Type B pancreatic cell (in vitro differentiated cells): ENCODE measurements at regions not wholly inside any gene's neighbourhood (a gene's known extent, or its start where the extent isn't known, plus 50 kb on each side); places are given as distances from the start of the nearest gene placed in this dataset.

ENCODE experiments used
- DNase-seq: peaks from one replicate; pipeline ENCODE4 v3.0.0; 2021; ENCODE audit warnings: mixed read lengths; ENCODE audit not compliant: unreplicated experiment; ENCODE audit errors: extremely low spot score
- H3K27ac Mint-ChIP-seq: 2 replicates; pipeline ENCODE4 v1.8.0; 2021; ENCODE audit warnings: mild to moderate bottlenecking, mixed read lengths
- H3K27me3 Mint-ChIP-seq: 2 replicates; pipeline ENCODE4 v1.8.0; 2021; ENCODE audit warnings: mixed read lengths
- H3K36me3 Mint-ChIP-seq: 2 replicates; pipeline ENCODE4 v1.8.0; 2021; ENCODE audit warnings: mixed read lengths
- H3K4me1 Mint-ChIP-seq: one replicate; pipeline ENCODE4 v1.8.0; 2021; ENCODE audit warnings: mixed read lengths; ENCODE audit not compliant: unreplicated experiment
- H3K4me3 Mint-ChIP-seq: 2 replicates; pipeline ENCODE4 v1.8.0; 2021; ENCODE audit warnings: mild to moderate bottlenecking, mixed read lengths
- H3K9me3 Mint-ChIP-seq: 2 replicates; pipeline ENCODE4 v1.8.0; 2021; ENCODE audit warnings: mixed read lengths
- CTCF ChIP-seq: fragments of 200-600 bp; sonication (generic); conservative IDR thresholded peaks from 2 replicates; pipeline ENCODE4 v1.5.0; 2021; ENCODE audit warnings: antibody characterized with exemption, mild to moderate bottlenecking

DNA sequence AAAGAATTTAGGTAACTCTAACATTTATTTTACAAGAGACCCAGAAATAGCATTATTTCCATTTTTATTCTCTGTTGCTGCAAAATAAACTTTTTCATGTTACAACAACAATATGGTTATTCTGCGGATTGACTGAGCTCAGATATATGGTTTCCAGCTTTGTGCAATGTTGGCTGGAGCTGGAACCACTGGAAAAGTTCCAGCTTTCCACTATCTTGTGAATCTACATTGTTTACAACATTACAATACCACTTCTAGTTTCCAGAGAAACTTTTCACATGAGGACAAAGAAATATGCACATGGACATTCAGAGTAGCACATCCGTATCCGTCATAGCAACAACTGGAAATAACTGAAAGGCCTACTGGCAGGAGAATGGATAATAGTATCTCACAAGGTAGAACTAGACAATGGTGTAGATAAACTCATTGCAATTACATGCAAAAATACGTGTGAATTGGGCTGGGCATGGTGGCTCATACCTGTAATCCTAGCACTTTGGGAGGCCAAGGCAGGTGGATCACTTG lies 436.1 kb upstream of the ADAMTS16 start:
- no peaks in the 10 kb centered on the region for H3K36me3 Mint-ChIP-seq
- peaks cover 6% of the 10 kb centered on the region for H3K4me1 Mint-ChIP-seq
- H3K9me3 Mint-ChIP-seq, result no peaks in the 10 kb centered on the region
- H3K27me3 Mint-ChIP-seq, result peaks cover 27% of the 10 kb centered on the region
- DNase-seq, result no peak
- H3K4me3 Mint-ChIP-seq, result no peak overlapping the region
- TF ChIP-seq CTCF, result no peak
- no peak overlapping the region for H3K27ac Mint-ChIP-seq

GRCh38 chr5:4704951-4705350 lies 435.2 kb upstream of the ADAMTS16 start:
- H3K9me3 Mint-ChIP-seq, result no peaks in the 10 kb centered on the region
- H3K4me1 Mint-ChIP-seq, result peaks cover 5% of the 10 kb centered on the region
- DNase-seq, result no peak
- no peak overlapping the region for H3K27ac Mint-ChIP-seq
- peaks cover 22% of the 10 kb centered on the region for H3K27me3 Mint-ChIP-seq
- H3K36me3 Mint-ChIP-seq, result no peaks in the 10 kb centered on the region
- no peak for TF ChIP-seq CTCF
- H3K4me3 Mint-ChIP-seq, result no peak overlapping the region

DNA sequence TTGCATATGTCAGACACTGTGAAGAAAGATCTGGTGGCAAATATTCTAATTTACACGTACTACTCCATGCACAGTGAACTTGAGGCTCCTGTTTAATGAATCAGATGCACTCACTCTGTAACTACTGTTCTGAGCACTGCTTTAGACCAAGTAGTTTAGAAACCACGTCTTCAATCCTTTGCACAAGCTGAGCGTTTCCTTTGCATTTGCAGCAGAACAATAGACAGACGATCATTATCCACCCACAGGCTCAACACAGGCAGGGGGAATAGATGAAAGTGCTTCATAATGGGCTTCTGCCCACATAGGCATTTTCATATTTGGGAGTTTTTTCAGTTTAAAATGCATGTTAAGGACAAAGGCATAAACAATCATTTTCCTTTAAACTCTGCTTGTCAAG lies 423.3 kb upstream of the ADAMTS16 start:
- H3K27ac Mint-ChIP-seq, result no peak overlapping the region
- peaks cover 19% of the 10 kb centered on the region for H3K27me3 Mint-ChIP-seq
- DNase-seq, result no peak
- H3K4me3 Mint-ChIP-seq, result no peak overlapping the region
- peaks cover 5% of the 10 kb centered on the region for H3K9me3 Mint-ChIP-seq
- TF ChIP-seq CTCF, result no peak
- H3K4me1 Mint-ChIP-seq, result peaks cover 16% of the 10 kb centered on the region
- H3K36me3 Mint-ChIP-seq, result no peaks in the 10 kb centered on the region

- no peak for TF ChIP-seq CTCF
- H3K4me3 Mint-ChIP-seq, result no peak overlapping the region
- no peak for DNase-seq
- peaks cover 15% of the 10 kb centered on the region for H3K27me3 Mint-ChIP-seq
- peaks cover 16% of the 10 kb centered on the region for H3K4me1 Mint-ChIP-seq
- H3K36me3 Mint-ChIP-seq, result no peaks in the 10 kb centered on the region
- peaks cover 5% of the 10 kb centered on the region for H3K9me3 Mint-ChIP-seq
- H3K27ac Mint-ChIP-seq, result no peak overlapping the region
Measured at GRCh38 chr5:4717446-4717845, 422.7 kb upstream of the ADAMTS16 start.

GRCh38 chr5:4720831-4721230 lies 419.3 kb upstream of the ADAMTS16 start:
- peaks cover 21% of the 10 kb centered on the region for H3K27me3 Mint-ChIP-seq

More at GRCh38 chr5:4720831-4721230, 419.3 kb upstream of the ADAMTS16 start:
- no peak for DNase-seq
- Mint-ChIP-seq H3K4me1 (peaks cover 16% of the 10 kb centered on the region), H3K36me3 (no peaks in the 10 kb centered on the region), H3K4me3 (no peak overlapping the region), H3K27ac (no peak overlapping the region), H3K9me3 (no peaks in the 10 kb centered on the region)
- no peak for TF ChIP-seq CTCF
